Lower lobe of right lung (tissue), 2 donors: ENCODE measurements at regions not wholly inside any gene's neighbourhood (a gene's known extent, or its start where the extent isn't known, plus 50 kb on each side); places are given as distances from the start of the nearest gene placed in this dataset.

ENCODE experiments used
- ATAC-seq, 2 donors: fragments of 200-7000 bp; cut with Tn5 transposase; one replicate each; pipeline ENCODE4 v1.9.1; 2020 to 2022; ENCODE audit warnings: mild to moderate bottlenecking in 2 of 2, moderate library complexity in 2 of 2
- DNase-seq: peaks from one replicate; pipeline ENCODE4 v3.0.0-alpha.2; 2020
- H3K27ac ChIP-seq: fragments of 200-600 bp; one replicate; pipeline ENCODE4 v1.8.0; 2022
- H3K27me3 ChIP-seq: fragments of 200-600 bp; one replicate; pipeline ENCODE4 v1.8.0; 2022; ENCODE audit warnings: low read depth
- H3K36me3 ChIP-seq: fragments of 200-600 bp; one replicate; pipeline ENCODE4 v1.8.0; 2022; ENCODE audit warnings: mild to moderate bottlenecking
- H3K4me1 ChIP-seq: fragments of 200-600 bp; one replicate; pipeline ENCODE4 v1.8.0; 2022
- H3K4me3 ChIP-seq: fragments of 200-600 bp; one replicate; pipeline ENCODE4 v1.8.0; 2022; ENCODE audit warnings: mild to moderate bottlenecking
- H3K9me3 ChIP-seq: fragments of 200-600 bp; one replicate; pipeline ENCODE4 v1.8.0; 2022
- CTCF ChIP-seq: fragments of 200-600 bp; IDR thresholded peaks from one replicate; pipeline ENCODE4 v1.8.0; 2022; ENCODE audit warnings: antibody characterized with exemption, mild to moderate bottlenecking
- intact Hi-C: fragments of 100-400 bp; cut with DNase I; formaldehyde crosslinking; loops from one replicate; pipeline ENCODE4 v1.11.0; 2022
- donor health status: DM: no; HTN: yes; CAD: no; lungs with severe emphysema.

GRCh38 chr5:167968837-167969236, 322.6 kb upstream of the WWC1 start:
- intact Hi-C loops = no loop called here

GRCh38 chr5:167969998-167970397, 321.4 kb upstream of the WWC1 start:
- no peak overlapping the region for H3K27ac ChIP-seq
- H3K4me3 ChIP-seq = no peak overlapping the region
- ATAC-seq (no peak), DNase-seq (no peak)
- H3K36me3 ChIP-seq = no peaks in the 10 kb centered on the region
- no peaks in the 10 kb centered on the region for H3K4me1 ChIP-seq
- H3K9me3 ChIP-seq = no peaks in the 10 kb centered on the region
- H3K27me3 ChIP-seq = no peaks in the 10 kb centered on the region
- no peak for TF ChIP-seq CTCF
- intact Hi-C loops = no loop called here

More at GRCh38 chr5:167968837-167969236, 322.6 kb upstream of the WWC1 start:
- Histone ChIP-seq H3K4me3 (no peak overlapping the region), H3K36me3 (no peaks in the 10 kb centered on the region), H3K27me3 (no peaks in the 10 kb centered on the region), H3K4me1 (no peaks in the 10 kb centered on the region), H3K9me3 (no peaks in the 10 kb centered on the region), H3K27ac (no peak overlapping the region)
- ATAC-seq = no peak
- no peak for TF ChIP-seq CTCF
- no peak for DNase-seq

GRCh38 chr5:167971706-167972105, 319.7 kb upstream of the WWC1 start:
- DNase-seq (no peak), ATAC-seq (no peak)
- Histone ChIP-seq H3K36me3 (no peaks in the 10 kb centered on the region), H3K4me1 (no peaks in the 10 kb centered on the region), H3K4me3 (no peak overlapping the region), H3K27ac (no peak overlapping the region), H3K27me3 (no peaks in the 10 kb centered on the region), H3K9me3 (no peaks in the 10 kb centered on the region)
- intact Hi-C loops = no loop called here
- TF ChIP-seq CTCF = no peak

GRCh38 chr5:167973126-167973525, 318.3 kb upstream of the WWC1 start:
- no peaks in the 10 kb centered on the region for H3K36me3 ChIP-seq
- H3K9me3 ChIP-seq = no peaks in the 10 kb centered on the region
- no peak for TF ChIP-seq CTCF
- intact Hi-C loops = no loop called here
- no peak overlapping the region for H3K27ac ChIP-seq
- H3K4me1 ChIP-seq = no peaks in the 10 kb centered on the region
- no peak for ATAC-seq
- no peaks in the 10 kb centered on the region for H3K27me3 ChIP-seq
- no peak for DNase-seq
- no peak overlapping the region for H3K4me3 ChIP-seq

GRCh38 chr5:167984951-167985350, 306.5 kb upstream of the WWC1 start:
- H3K27ac ChIP-seq = no peak overlapping the region
- no peaks in the 10 kb centered on the region for H3K9me3 ChIP-seq
- DNase-seq (no peak), ATAC-seq (no peak)
- no peaks in the 10 kb centered on the region for H3K36me3 ChIP-seq
- no peaks in the 10 kb centered on the region for H3K27me3 ChIP-seq
- intact Hi-C loops = no loop called here
- no peak overlapping the region for H3K4me3 ChIP-seq
- no peak for TF ChIP-seq CTCF
- H3K4me1 ChIP-seq = no peaks in the 10 kb centered on the region

GRCh38 chr5:167985373-167985772, 306.1 kb upstream of the WWC1 start:
- no peak overlapping the region for H3K27ac ChIP-seq
- DNase-seq (no peak), ATAC-seq (no peak)
- H3K9me3 ChIP-seq = no peaks in the 10 kb centered on the region
- no peaks in the 10 kb centered on the region for H3K27me3 ChIP-seq
- H3K36me3 ChIP-seq = no peaks in the 10 kb centered on the region
- no peak overlapping the region for H3K4me3 ChIP-seq
- intact Hi-C loops = no loop called here
- no peaks in the 10 kb centered on the region for H3K4me1 ChIP-seq
- TF ChIP-seq CTCF = no peak
